CD14-positive monocyte (primary cell): ENCODE measurements at regions not wholly inside any gene's neighbourhood (a gene's known extent, or its start where the extent isn't known, plus 50 kb on each side); places are given as distances from the start of the nearest gene placed in this dataset.
A peak's percentile ranks its signal among the peaks of the same experiment; 100 is the strongest.

Experiments used
- DNase-seq, 3 donors: peaks; one replicate each; pipeline ENCODE4 v3.0.0-alpha.2; 2011 to 2022
- H2AFZ ChIP-seq: 2 replicates; pipeline ENCODE4 v1.6.0; 2012; ENCODE audit warnings: mild to moderate bottlenecking, low read depth, low read length, inconsistent platforms; ENCODE audit not compliant: insufficient read depth, poor library complexity, severe bottlenecking
- H3K27ac ChIP-seq, 2 donors: 1 replicate in 1 of 2; 2 replicates in 1 of 2; pipeline ENCODE4 v1.5.1; 2012 to 2013; ENCODE audit warnings: low read length in 2 of 2, control low read depth in 1 of 2, inconsistent platforms in 1 of 2, low read depth in 1 of 2, mild to moderate bottlenecking in 1 of 2
- H3K27me3 ChIP-seq, 2 donors: one replicate each; pipeline versions ENCODE4 v1.6.0 to v1.6.1; 2011 to 2013; ENCODE audit warnings: low read length in 2 of 2; ENCODE audit not compliant: control insufficient read depth in 2 of 2, insufficient read depth in 2 of 2
- H3K36me3 ChIP-seq, 2 donors: replicated peaks in 1 of 2; 1 replicate in 1 of 2; 2 replicates in 1 of 2; pipeline versions ENCODE4 v1.5.1 to v1.6.1; 2012 to 2013; ENCODE audit warnings: low read length in 2 of 2, control low read depth in 1 of 2, inconsistent platforms in 1 of 2, mild to moderate bottlenecking in 1 of 2; ENCODE audit not compliant: insufficient read depth in 2 of 2, control insufficient read depth in 1 of 2
- H3K4me1 ChIP-seq, 2 donors: 1 replicate in 1 of 2; 2 replicates in 1 of 2; pipeline versions ENCODE4 v1.5.1 to v1.6.1; 2012 to 2013; ENCODE audit warnings: low read length in 2 of 2, control low read depth in 1 of 2, inconsistent platforms in 1 of 2, mild to moderate bottlenecking in 1 of 2, moderate library complexity in 1 of 2; ENCODE audit not compliant: insufficient read depth in 2 of 2, control insufficient read depth in 1 of 2
- H3K4me2 ChIP-seq: replicated peaks from 2 replicates; pipeline ENCODE3; 2012; ENCODE audit warnings: low read length, moderate library complexity, mild to moderate bottlenecking; ENCODE audit not compliant: poor library complexity, severe bottlenecking; ENCODE audit errors: extremely low read depth
- H3K4me3 ChIP-seq, 3 experiments: fragments of 200-600 bp in 1 of 3; sonication (generic) in 1 of 3; replicated peaks in 1 of 3; 1 replicate in 2 of 3; 2 replicates in 1 of 3; pipeline ENCODE4 v1.5.1; 2011 to 2013; ENCODE audit warnings: low read length in 3 of 3, mild to moderate bottlenecking in 3 of 3, control low read depth in 2 of 3, low read depth in 2 of 3, inconsistent platforms in 1 of 3, moderate library complexity in 1 of 3
- H3K79me2 ChIP-seq: 2 replicates; pipeline ENCODE4 v1.6.0; 2012; ENCODE audit warnings: mild to moderate bottlenecking, control low read depth, inconsistent platforms, low read length, moderate library complexity; ENCODE audit not compliant: insufficient read depth
- H3K9ac ChIP-seq: 2 replicates; pipeline ENCODE4 v1.6.0; 2017; ENCODE audit warnings: low read length, mild to moderate bottlenecking; ENCODE audit not compliant: insufficient read depth, poor library complexity, severe bottlenecking
- H3K9me3 ChIP-seq, 2 donors: replicated peaks in 1 of 2; 1 replicate in 1 of 2; 2 replicates in 1 of 2; pipeline versions ENCODE4 v1.5.1 to v1.6.1; 2012 to 2013; ENCODE audit warnings: low read length in 2 of 2, control low read depth in 1 of 2; ENCODE audit not compliant: control insufficient read depth in 1 of 2, insufficient read depth in 1 of 2
- H4K20me1 ChIP-seq: 2 replicates; pipeline ENCODE4 v1.6.0; 2012; ENCODE audit warnings: mild to moderate bottlenecking, low read length, control low read depth, moderate library complexity; ENCODE audit not compliant: insufficient read depth
- H3K27ac Mint-ChIP-seq, 7 donors: one replicate each; pipeline ENCODE4 v1.8.0; 2020; ENCODE audit warnings: mild to moderate bottlenecking in 7 of 7, mixed read lengths in 7 of 7, moderate library complexity in 6 of 7, inconsistent platforms in 2 of 7
- H3K27me3 Mint-ChIP-seq, 3 donors: one replicate each; pipeline ENCODE4 v1.8.0; 2021 to 2022; ENCODE audit warnings: low read depth in 3 of 3, mild to moderate bottlenecking in 3 of 3, mixed read lengths in 3 of 3, moderate library complexity in 3 of 3, inconsistent platforms in 1 of 3
- H3K36me3 Mint-ChIP-seq, 2 donors: one replicate each; pipeline ENCODE4 v1.8.0; 2020; ENCODE audit warnings: mixed read lengths in 2 of 2, inconsistent platforms in 1 of 2, mild to moderate bottlenecking in 1 of 2
- H3K4me1 Mint-ChIP-seq: one replicate; pipeline ENCODE4 v1.8.0; 2020; ENCODE audit warnings: mild to moderate bottlenecking, mixed read lengths
- H3K4me3 Mint-ChIP-seq, 2 donors: one replicate each; pipeline ENCODE4 v1.8.0; 2020; ENCODE audit warnings: mild to moderate bottlenecking in 2 of 2, mixed read lengths in 2 of 2, moderate library complexity in 1 of 2
- H3K9me3 Mint-ChIP-seq, 7 donors: one replicate each; pipeline ENCODE4 v1.8.0; 2020 to 2022; ENCODE audit warnings: mixed read lengths in 7 of 7, mild to moderate bottlenecking in 6 of 7, moderate library complexity in 6 of 7, inconsistent platforms in 2 of 7
- CTCF ChIP-seq: fragments of 200-600 bp; IDR thresholded peaks from one replicate; pipeline ENCODE4 v1.8.0; 2022; ENCODE audit warnings: antibody characterized with exemption, mild to moderate bottlenecking
- WGBS: methylation state at CpG from one replicate; pipeline ENCODE4 v1.1.5; 2013; ENCODE audit warnings: missing lambda C conversion rate; ENCODE audit not compliant: insufficient coverage; 5-methylcytosine and 5-hydroxymethylcytosine counted together
- intact Hi-C, 2 donors: fragments of 100-400 bp; cut with micrococcal nuclease; formaldehyde crosslinking; loops; one replicate each; pipeline versions ENCODE4 v1.15.0 to v1.15.1; 2023

DNA sequence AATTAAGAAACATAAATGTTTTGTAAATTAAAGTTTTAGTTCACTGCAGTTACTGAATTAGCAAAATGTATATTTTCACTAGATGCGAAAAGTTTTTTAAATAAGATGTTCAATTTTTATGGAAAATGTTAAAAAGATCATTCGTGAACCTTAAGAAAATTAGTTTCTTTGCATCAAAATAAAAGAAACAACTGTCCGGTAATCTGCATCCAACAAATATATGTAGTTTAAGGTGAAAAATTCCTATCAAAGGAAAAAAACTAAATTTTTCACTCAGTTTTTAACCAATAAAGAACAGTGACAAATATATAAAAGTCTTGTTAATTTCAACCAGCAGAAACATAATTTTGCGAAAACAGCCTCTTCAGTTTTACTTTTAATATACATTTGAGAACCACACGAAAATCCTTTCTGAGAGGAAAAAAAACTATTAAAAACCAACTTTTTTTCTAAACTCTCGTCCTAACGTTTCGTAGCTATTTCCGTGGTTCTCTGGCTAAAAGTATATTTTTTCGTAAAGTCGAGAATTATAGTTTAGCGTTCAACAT lies 64.5 kb downstream of the KCNRG start:
- Histone ChIP-seq H3K27ac (peak overlapping the region; percentile 80 to 85), H3K36me3 (peaks cover 0 to 3% of the 10 kb centered on the region in 2 donors), H3K4me1 (peaks cover 43 to 67% of the 10 kb centered on the region in 2 donors), H3K79me2 (peaks cover 100% of the 10 kb centered on the region), H3K9ac (peak overlapping the region; percentile 72), H3K4me3 (peak overlapping the region; percentile 79 to 94 (median 91)), H4K20me1 (peaks cover 90% of the 10 kb centered on the region), H3K27me3 (no peaks in the 10 kb centered on the region), H3K9me3 (no peaks in the 10 kb centered on the region), H2AFZ (peak overlapping the region; percentile 77), H3K4me2 (peak overlapping the region; percentile 86)
- Mint-ChIP-seq H3K9me3 (no peaks in the 10 kb centered on the region), H3K27me3 (no peaks in the 10 kb centered on the region), H3K4me1 (peaks cover 51% of the 10 kb centered on the region), H3K27ac (peak overlapping the region; percentile 85 to 98 (median 90)), H3K36me3 (peaks cover 10 to 12% of the 10 kb centered on the region in 2 donors), H3K4me3 (peak overlapping the region; percentile 99 to 100)
- no CpG with 5 or more reads among the region's 12 CpGs for WGBS
- intact Hi-C loops = loop anchor here (2.0 to 10.0 kb wide), 5 partner anchors 43 to 835 kb away; partner anchors contain the start of gene TRIM13 (in 1 of the 2)
- DNase-seq = no peak
- no peak for TF ChIP-seq CTCF

DNA sequence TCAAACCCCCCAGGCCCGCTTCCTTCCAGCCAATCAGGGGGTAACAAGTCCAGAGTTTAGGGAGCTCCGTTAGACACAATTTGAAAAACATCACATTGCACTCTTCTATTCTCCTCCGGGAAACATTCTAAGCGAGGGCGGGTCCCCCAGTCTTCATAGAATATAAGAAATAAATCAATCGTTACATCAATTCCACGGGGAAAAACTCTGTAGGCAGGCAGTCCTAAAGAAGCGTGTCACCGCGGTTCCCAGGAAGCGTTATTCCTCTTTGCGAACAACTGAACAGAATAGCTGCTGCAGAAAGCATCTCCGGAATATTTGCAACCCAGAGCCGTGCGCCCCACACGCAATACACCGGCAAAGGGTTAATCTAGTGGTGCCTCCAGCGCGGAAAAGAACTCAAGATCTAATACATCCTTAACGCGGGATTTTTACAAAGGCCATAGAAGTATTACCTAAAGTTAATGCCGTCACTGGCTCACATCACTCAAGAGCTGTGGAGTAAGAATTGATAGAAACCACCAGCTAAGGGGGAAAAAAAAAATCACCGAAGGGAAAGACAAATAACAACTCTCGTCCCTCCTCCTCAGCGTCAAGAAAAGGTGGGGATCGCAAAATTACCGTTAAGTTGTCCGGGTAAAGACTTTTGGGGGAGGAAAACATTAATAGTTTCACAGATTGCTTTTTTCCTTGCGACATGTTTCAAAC lies 65.1 kb downstream of the KCNRG start:
- H3K9me3 ChIP-seq = no peaks in the 10 kb centered on the region
- intact Hi-C loops = loop anchor here (2.0 to 10.0 kb wide), 5 partner anchors 42 to 834 kb away; partner anchors contain the start of gene TRIM13 (in 1 of the 2)
- peak overlapping the region; percentile 77 for H2AFZ ChIP-seq
- peaks cover 10 to 12% of the 10 kb centered on the region in 2 donors for H3K36me3 Mint-ChIP-seq
- H3K27ac Mint-ChIP-seq = peak overlapping the region; percentile 85 to 98 (median 90)
- no peak for TF ChIP-seq CTCF
- H3K36me3 ChIP-seq = no peaks in the 10 kb centered on the region
- H3K4me1 ChIP-seq = peaks cover 48 to 74% of the 10 kb centered on the region in 2 donors
- H3K9ac ChIP-seq = peak overlapping the region; percentile 72
- peak overlapping the region; percentile 86 for H3K4me2 ChIP-seq
- peak overlapping the region; percentile 79 to 94 (median 91) for H3K4me3 ChIP-seq
- peaks cover 100% of the 10 kb centered on the region for H3K79me2 ChIP-seq
- no peaks in the 10 kb centered on the region for H3K9me3 Mint-ChIP-seq
- DNase-seq = peak; percentile 17 to 53 (median 26)
- peak overlapping the region; percentile 80 to 85 for H3K27ac ChIP-seq
- 0% methylated on average over 16 of the region's 29 CpGs for WGBS
- peaks cover 55% of the 10 kb centered on the region for H3K4me1 Mint-ChIP-seq
- no peaks in the 10 kb centered on the region for H3K27me3 ChIP-seq
- H3K4me3 Mint-ChIP-seq = peak overlapping the region; percentile 99 to 100
- H4K20me1 ChIP-seq = peaks cover 90% of the 10 kb centered on the region
- H3K27me3 Mint-ChIP-seq = no peaks in the 10 kb centered on the region
